ENCODE measurements at regions not wholly inside any gene's neighbourhood (a gene's known extent, or its start where the extent isn't known, plus 50 kb on each side); places are given as distances from the start of the nearest gene placed in this dataset.

GRCh38 chr7:13508586-13508985 is 480.9 kb downstream of the ETV1 start:
- DNase-seq, result no peak

- DNase-seq, result no peak
These were observed 470.7 kb downstream of the ETV1 start for GRCh38 chr7:13518738-13519137.

GRCh38 chr7:13524076-13524475 is 465.4 kb downstream of the ETV1 start:
- DNase-seq, result no peak

- no peak for DNase-seq
These were observed 457.3 kb downstream of the ETV1 start for GRCh38 chr7:13532028-13532753.

GRCh38 chr7:13538669-13539068 is 450.8 kb downstream of the ETV1 start:
- no peak for DNase-seq

GRCh38 chr7:13540429-13540828 is 449.0 kb downstream of the ETV1 start:
- no peak for DNase-seq

GRCh38 chr7:13541326-13541725 is 448.1 kb downstream of the ETV1 start:
- no peak for DNase-seq

GRCh38 chr7:13542451-13542850 is 447.0 kb downstream of the ETV1 start:
- no peak for DNase-seq

GRCh38 chr7:13551503-13551902 is 438.0 kb downstream of the ETV1 start:
- no peak for DNase-seq

- DNase-seq, result no peak
These were observed 429.0 kb downstream of the ETV1 start for GRCh38 chr7:13560441-13560840.

- no peak for DNase-seq
These were observed 426.2 kb downstream of the ETV1 start for GRCh38 chr7:13563257-13563656.

GRCh38 chr7:13563680-13564079 is 425.8 kb downstream of the ETV1 start:
- no peak for DNase-seq

- DNase-seq, result no peak
These were observed 411.8 kb downstream of the ETV1 start for GRCh38 chr7:13577566-13578145.

GRCh38 chr7:13578294-13578693 is 411.2 kb downstream of the ETV1 start:
- no peak for DNase-seq

GRCh38 chr7:13581097-13581496 is 408.4 kb downstream of the ETV1 start:
- no peak for DNase-seq

GRCh38 chr7:13593854-13594253 is 395.6 kb downstream of the ETV1 start:
- no peak for DNase-seq

- DNase-seq, result no peak
These were observed 387.4 kb downstream of the ETV1 start for GRCh38 chr7:13602036-13602435.

GRCh38 chr7:13603016-13603415 is 386.4 kb downstream of the ETV1 start:
- DNase-seq, result no peak

- DNase-seq, result no peak
These were observed 385.8 kb downstream of the ETV1 start for GRCh38 chr7:13603661-13604060.

- DNase-seq, result no peak
These were observed 385.3 kb downstream of the ETV1 start for GRCh38 chr7:13604178-13604577.

- DNase-seq, result no peak
These were observed 379.1 kb downstream of the ETV1 start for GRCh38 chr7:13610372-13610771.

GRCh38 chr7:13615679-13616078 is 373.8 kb downstream of the ETV1 start:
- no peak for DNase-seq

- DNase-seq, result no peak
These were observed 362.0 kb downstream of the ETV1 start for GRCh38 chr7:13627455-13627854.

GRCh38 chr7:13628239-13629001 is 361.0 kb downstream of the ETV1 start:
- DNase-seq, result no peak
